ENCODE measurements at regions not wholly inside any gene's neighbourhood (a gene's known extent, or its start where the extent isn't known, plus 50 kb on each side); places are given as distances from the start of the nearest gene placed in this dataset.

DNA sequence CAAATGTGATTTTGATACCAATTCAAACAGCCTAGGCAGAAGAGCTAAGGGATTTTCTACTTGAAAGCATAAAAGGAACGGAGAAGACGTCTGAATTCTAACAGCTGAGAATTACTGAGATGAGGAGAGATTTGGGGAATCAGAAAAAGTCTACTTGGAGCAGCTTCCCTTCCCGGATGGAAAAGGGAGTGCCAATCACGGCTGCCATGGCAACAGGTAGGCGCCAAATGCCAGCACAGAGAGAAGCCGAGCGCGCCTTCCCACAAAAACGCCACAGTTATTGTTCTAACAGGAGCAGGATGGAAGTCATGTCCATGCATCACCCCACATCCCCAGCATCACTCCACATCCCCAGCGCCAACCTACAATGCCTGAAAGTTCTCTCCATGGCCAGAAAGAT lies 63.5 kb upstream of the PRR20G start:
- POLR2A ChIA-PET: no interaction called here
- no peak for DNase-seq (ENCODE audit: low read depth in 1 of 2, low spot score in 1 of 2)
- FAIRE-seq: no peak
- no peaks in the 10 kb centered on the region for H3K4me1 ChIP-seq
- H3K4me2 ChIP-seq: no peak overlapping the region
- CTCF ChIA-PET: no interaction called here
- no peak overlapping the region for H3K4me3 ChIP-seq
- TF ChIP-seq MYC (IDR thresholded peaks at IDR 0.05; ENCODE audit: borderline replicate concordance, low read length) (no peak), BHLHE40 (IDR thresholded peaks at IDR 0.05; ENCODE audit: low read depth, low read length) (no peak), HOXB13 (CRISPR knock-in tag; IDR thresholded peaks at IDR 0.05; ENCODE audit: low read depth) (no peak), PHF8 (IDR thresholded peaks at IDR 0.05; ENCODE audit: borderline replicate concordance, low read depth) (no peak), JUN (IDR thresholded peaks at IDR 0.05) (no peak), JUNB (IDR thresholded peaks at IDR 0.05) (no peak), RAD21 (conservative IDR thresholded peaks at IDR 0.05 in 1 of 2, IDR thresholded peaks at IDR 0.05 in 1 of 2) (no peak)
- TF ChIP-seq, protein P1, sequence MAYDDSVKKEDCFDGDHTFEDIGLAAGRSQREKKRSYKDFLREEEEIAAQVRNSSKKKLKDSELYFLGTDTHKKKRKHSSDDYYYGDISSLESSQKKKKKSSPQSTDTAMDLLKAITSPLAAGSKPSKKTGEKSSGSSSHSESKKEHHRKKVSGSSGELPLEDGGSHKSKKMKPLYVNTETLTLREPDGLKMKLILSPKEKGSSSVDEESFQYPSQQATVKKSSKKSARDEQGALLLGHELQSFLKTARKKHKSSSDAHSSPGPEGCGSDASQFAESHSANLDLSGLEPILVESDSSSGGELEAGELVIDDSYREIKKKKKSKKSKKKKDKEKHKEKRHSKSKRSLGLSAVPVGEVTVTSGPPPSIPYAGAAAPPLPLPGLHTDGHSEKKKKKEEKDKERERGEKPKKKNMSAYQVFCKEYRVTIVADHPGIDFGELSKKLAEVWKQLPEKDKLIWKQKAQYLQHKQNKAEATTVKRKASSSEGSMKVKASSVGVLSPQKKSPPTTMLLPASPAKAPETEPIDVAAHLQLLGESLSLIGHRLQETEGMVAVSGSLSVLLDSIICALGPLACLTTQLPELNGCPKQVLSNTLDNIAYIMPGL (CRISPR knock-in tag; IDR thresholded peaks at IDR 0.05; ENCODE audit: borderline replicate concordance): no peak
- ATAC-seq: no peak
- H3K9me3 ChIP-seq: no peaks in the 10 kb centered on the region
- H3K27ac ChIP-seq: no peak overlapping the region
- 38% methylated on average over 10 of the region's 10 CpGs for WGBS (ENCODE audit: missing lambda C conversion rate)

DNA sequence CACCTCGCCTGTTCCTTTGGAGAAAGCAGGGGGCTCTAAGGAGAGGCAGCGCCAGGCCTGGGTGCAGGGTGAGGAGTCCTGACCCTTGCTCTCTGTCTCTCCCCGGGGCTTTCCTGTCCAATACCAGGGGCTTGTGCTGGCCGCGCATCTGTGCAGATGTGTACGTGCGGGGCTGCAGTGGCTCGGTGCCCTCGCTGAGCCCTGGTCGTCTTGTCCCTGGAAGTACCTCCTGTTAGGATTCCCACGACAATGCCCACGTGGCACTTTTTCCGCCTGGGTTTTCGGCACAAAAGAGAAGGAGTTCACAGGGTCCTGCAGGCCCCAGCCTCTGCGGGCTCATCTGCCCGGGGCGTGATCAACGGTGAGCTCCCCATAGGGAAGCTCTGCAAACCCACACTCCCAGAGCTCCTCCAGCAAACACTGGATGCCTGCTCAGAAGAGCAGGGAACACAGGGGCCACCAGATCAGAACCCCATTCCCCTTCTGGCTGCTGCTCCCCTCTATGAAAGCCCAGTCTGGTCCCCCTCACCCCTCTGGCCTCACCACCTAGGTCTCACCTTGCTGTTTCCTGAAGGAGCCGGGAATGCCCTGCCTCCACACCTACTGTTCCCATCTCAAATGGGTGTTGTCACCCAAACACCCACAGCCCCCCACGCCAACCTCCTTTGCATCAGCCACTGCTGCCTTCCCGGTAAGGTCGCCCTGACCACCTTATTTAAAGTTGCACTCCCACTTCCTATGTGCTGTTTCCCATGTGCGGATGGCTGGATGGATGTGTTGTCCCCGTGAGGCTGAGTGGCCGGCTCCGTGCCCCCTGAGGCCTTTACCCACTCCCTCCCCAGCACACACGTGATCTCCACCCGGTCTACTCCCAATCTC lies 62.6 kb upstream of the PRR20G start:
- DNase-seq (ENCODE audit: low read depth in 1 of 2, low spot score in 1 of 2) (no peak), FAIRE-seq (no peak), ATAC-seq (no peak)
- H3K27ac ChIP-seq: no peak overlapping the region
- no peaks in the 10 kb centered on the region for H3K9me3 ChIP-seq
- 33% methylated on average over 20 of the region's 28 CpGs for WGBS (ENCODE audit: missing lambda C conversion rate)
- ChIA-PET POLR2A (no interaction called here), CTCF (no interaction called here)
- H3K4me2 ChIP-seq: no peak overlapping the region
- H3K4me1 ChIP-seq: no peaks in the 10 kb centered on the region
- no peak overlapping the region for H3K4me3 ChIP-seq
- TF ChIP-seq, protein P2, sequence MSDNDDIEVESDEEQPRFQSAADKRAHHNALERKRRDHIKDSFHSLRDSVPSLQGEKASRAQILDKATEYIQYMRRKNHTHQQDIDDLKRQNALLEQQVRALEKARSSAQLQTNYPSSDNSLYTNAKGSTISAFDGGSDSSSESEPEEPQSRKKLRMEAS (IDR thresholded peaks at IDR 0.05): no peak

DNA sequence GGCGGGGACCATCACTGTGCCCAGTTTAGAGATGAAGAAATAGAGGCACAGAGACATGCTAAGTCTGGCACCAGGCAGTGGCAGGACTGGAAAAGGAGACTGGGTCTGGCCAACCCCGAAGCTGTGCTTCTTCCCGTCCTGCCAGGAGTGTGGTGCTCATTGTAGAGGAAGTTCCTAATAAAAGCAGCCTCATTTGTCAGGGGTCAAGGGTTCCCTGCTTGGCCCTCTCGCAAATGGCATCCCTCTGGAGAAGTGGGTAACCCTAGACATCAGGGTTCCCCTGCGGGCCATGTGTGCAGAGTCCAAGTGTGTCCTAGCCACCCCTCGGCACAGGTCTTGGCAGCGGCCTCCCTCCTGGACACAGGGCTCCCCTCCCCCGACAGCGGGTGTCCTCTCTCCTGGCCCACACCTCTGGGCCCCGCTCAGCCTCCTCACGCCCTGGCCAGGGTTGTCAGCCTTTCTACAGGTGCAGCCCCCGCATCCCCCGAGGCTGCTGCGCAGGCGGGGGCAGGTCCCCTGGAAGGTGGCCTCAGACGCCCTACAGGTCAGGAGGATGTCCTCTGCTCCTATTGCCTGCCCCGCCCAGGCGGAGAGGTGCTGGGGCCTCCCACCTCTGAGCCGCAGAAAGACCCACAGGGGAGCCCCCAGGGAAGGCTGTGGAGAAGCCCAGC lies 61.8 kb upstream of the PRR20G start:
- TF ChIP-seq JUNB (IDR thresholded peaks at IDR 0.05): no peak
- no peak for TF ChIP-seq HOXB5 (CRISPR knock-in tag; IDR thresholded peaks at IDR 0.05)
- TF ChIP-seq KDM5A (IDR thresholded peaks at IDR 0.05): no peak
- no peak for TF ChIP-seq FOSL2 (IDR thresholded peaks at IDR 0.05)
- TF ChIP-seq FOSL2 (CRISPR knock-in tag; IDR thresholded peaks at IDR 0.05): no peak
- TF ChIP-seq GATA3 (IDR thresholded peaks at IDR 0.05; ENCODE audit: borderline replicate concordance): no peak
- no peak for TF ChIP-seq CHD2 (IDR thresholded peaks at IDR 0.05; ENCODE audit: low read length, partially characterized antibody)
- TF ChIP-seq, protein P3, sequence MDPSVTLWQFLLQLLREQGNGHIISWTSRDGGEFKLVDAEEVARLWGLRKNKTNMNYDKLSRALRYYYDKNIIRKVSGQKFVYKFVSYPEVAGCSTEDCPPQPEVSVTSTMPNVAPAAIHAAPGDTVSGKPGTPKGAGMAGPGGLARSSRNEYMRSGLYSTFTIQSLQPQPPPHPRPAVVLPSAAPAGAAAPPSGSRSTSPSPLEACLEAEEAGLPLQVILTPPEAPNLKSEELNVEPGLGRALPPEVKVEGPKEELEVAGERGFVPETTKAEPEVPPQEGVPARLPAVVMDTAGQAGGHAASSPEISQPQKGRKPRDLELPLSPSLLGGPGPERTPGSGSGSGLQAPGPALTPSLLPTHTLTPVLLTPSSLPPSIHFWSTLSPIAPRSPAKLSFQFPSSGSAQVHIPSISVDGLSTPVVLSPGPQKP (IDR thresholded peaks at IDR 0.05; ENCODE audit: low read depth, low read length): no peak
- TF ChIP-seq, protein P2 (IDR thresholded peaks at IDR 0.05): no peak
- TF ChIP-seq, protein P4, sequence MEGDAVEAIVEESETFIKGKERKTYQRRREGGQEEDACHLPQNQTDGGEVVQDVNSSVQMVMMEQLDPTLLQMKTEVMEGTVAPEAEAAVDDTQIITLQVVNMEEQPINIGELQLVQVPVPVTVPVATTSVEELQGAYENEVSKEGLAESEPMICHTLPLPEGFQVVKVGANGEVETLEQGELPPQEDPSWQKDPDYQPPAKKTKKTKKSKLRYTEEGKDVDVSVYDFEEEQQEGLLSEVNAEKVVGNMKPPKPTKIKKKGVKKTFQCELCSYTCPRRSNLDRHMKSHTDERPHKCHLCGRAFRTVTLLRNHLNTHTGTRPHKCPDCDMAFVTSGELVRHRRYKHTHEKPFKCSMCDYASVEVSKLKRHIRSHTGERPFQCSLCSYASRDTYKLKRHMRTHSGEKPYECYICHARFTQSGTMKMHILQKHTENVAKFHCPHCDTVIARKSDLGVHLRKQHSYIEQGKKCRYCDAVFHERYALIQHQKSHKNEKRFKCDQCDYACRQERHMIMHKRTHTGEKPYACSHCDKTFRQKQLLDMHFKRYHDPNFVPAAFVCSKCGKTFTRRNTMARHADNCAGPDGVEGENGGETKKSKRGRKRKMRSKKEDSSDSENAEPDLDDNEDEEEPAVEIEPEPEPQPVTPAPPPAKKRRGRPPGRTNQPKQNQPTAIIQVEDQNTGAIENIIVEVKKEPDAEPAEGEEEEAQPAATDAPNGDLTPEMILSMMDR (IDR thresholded peaks at IDR 0.05): no peak
- no peak for TF ChIP-seq MAZ (IDR thresholded peaks at IDR 0.05; ENCODE audit: borderline replicate concordance, low read depth, low read length)
- TF ChIP-seq CBX8 (IDR thresholded peaks at IDR 0.05): no peak

More for the DNA sequence above, 61.8 kb upstream of the PRR20G start:
- ATAC-seq (no peak), DNase-seq (ENCODE audit: low read depth in 1 of 2, low spot score in 1 of 2) (no peak), FAIRE-seq (no peak)
- POLR2A ChIA-PET: no interaction called here
- no peaks in the 10 kb centered on the region for H3K9me3 ChIP-seq
- WGBS (ENCODE audit: missing lambda C conversion rate): 5% methylated on average over 4 of the region's 19 CpGs
- no peaks in the 10 kb centered on the region for H3K4me1 ChIP-seq
- CTCF ChIA-PET: no interaction called here
- H3K27ac ChIP-seq: no peak overlapping the region
- H3K4me3 ChIP-seq: no peak overlapping the region
- no peak overlapping the region for H3K4me2 ChIP-seq
